ENCODE measurements at regions not wholly inside any gene's neighbourhood (a gene's known extent, or its start where the extent isn't known, plus 50 kb on each side); places are given as distances from the start of the nearest gene placed in this dataset.

- FAIRE-seq: no peak
Measured at GRCh38 chr7:7122701-7123281, 59.6 kb upstream of the C1GALT1 start.

GRCh38 chr7:7125963-7126362 is 56.4 kb upstream of the C1GALT1 start:
- FAIRE-seq: no peak

GRCh38 chr7:7127773-7128172 is 54.6 kb upstream of the C1GALT1 start:
- FAIRE-seq: no peak

GRCh38 chr7:7129381-7129780 is 53.0 kb upstream of the C1GALT1 start:
- no peak for FAIRE-seq

GRCh38 chr7:7131273-7131672 is 51.1 kb upstream of the C1GALT1 start:
- FAIRE-seq: no peak

Data from TTC549 (cell line).